ENCODE measurements at regions not wholly inside any gene's neighbourhood (a gene's known extent, or its start where the extent isn't known, plus 50 kb on each side); places are given as distances from the start of the nearest gene placed in this dataset.
"Not testable (repeated sequence)": the region's sequence is repeated elsewhere in the genome, so short reads cannot be mapped to it uniquely, and the experiment has no call there.

DNA sequence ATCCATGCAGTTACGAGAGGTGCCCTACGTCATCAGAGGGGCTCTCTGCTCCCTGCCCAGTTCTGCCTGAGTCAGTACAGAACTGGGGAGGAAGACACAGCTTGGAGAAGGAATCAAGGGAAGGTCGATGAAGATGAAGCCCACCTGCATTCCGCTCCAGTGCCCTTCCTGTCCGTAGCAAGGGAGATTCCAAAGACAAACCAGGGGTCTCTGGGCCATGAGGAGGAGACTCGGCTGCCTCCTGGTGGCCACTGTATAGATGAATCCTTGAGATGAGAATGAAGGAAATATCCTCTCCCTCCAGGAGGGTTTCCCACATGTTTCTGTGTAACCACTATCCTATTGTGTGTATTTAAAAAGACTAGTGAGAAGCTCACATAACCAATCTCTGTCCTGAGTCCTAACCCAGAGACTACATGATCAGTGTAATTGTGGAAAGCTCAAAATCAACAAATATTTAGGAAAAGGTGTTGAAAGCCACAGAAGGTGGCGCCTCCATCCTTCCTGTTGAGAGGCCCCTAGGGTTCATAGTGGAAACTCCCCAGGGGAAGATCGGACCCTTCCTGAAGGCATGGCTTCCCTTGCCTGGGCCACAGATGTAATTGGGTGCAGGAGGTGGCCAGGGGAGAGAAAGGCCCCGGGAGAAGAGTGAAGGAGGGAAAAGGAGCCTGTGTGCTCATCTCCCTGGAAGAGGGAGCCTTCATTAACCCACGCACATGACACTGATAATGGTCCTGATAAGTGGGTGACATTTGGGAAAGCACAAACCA, 67.0 kb upstream of the LYZL2 start:
- H3K4me3 Mint-ChIP-seq, result peak overlapping the region; percentile 19
- intact Hi-C loops (cut with micrococcal nuclease); H3K9me3 Mint-ChIP-seq; DNase-seq; H3K27me3 Mint-ChIP-seq; H3K36me3 Mint-ChIP-seq (ENCODE audit: low read depth): not testable (repeated sequence)
- H3K4me1 Mint-ChIP-seq, result peaks cover 60% of the 10 kb centered on the region
- H3K27ac Mint-ChIP-seq, result peak overlapping the region; percentile 91

DNA sequence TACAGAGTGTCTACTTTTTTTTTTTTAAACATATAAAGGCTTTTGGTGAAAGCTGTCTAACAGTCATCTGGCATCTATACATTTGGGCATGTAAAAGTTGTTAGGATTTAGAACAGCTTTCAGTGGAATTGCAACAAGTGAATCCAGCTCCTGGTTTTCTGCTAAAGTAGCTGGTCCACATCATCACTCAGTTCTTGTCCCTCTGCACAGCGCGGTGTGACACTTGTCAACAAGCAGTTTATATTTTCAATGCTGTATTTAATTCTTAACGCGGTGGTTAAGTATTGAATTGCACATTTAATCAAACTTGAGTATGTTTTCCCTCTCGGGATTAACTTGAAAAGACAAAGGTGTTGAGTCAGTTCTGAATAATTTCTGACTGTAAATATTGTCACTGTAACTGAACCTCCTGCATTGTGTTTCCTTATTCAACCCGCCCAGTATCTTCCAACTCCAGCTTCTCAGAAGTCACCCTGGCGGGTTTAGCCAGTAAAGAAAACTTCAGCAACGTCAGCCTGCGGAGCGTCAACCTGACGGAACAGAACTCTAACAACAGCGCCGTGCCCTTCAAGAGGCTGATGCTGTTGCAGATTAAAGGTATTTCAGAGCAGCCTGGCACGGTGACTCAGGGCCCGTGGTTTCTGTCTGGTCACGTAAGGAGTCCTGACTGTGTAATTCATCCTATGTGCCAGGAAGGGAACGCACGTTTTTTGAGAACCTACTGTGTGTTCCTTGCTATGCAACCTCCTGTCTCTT, 66.1 kb upstream of the LYZL2 start:
- H3K27me3 Mint-ChIP-seq; H3K36me3 Mint-ChIP-seq (ENCODE audit: low read depth); H3K9me3 Mint-ChIP-seq: not testable (repeated sequence)
- intact Hi-C loops (cut with micrococcal nuclease), result loop anchor here (1.0 kb wide), 1 partner anchor 8 kb away; no protein-coding TSS in a partner anchor
- peak overlapping the region; percentile 75 for H3K4me3 Mint-ChIP-seq
- peaks cover 56% of the 10 kb centered on the region for H3K4me1 Mint-ChIP-seq
- DNase-seq, result peak; percentile 89
- H3K27ac Mint-ChIP-seq, result peak overlapping the region; percentile 91

DNA sequence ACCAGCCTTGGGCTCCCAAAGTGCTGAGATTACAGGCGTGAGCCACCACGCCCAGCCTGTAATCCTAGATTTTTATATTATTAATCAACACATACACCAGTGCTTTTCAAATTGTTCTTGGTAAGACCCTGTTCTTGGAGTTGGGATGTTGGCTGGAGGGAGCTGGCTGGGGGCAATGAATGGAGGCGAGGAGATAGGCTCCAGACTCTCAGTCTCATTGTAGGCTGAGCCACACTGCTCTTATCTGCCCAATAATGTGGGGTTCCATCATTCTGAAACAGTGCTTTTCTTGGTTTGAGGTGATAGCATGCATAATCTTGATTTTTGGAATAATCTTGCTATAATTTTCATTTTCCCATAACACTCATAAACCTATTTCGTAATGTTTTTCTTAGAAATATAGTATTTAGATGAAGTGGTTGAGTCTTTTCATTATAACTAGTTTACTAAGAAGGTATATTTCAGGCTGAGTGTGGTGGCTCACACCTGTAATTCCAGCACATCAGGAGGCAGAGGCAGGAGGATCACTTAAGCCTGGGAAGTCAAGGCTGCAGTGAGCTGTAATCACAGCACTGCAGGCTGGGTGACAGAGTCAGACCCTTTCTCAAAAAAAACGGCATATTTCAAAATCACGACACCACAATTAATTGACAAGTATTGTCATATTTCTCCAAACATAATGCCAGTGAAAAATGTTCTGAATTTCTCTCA, 65.1 kb upstream of the LYZL2 start:
- Mint-ChIP-seq H3K4me1 (peaks cover 49% of the 10 kb centered on the region), H3K36me3 (ENCODE audit: low read depth) (peaks cover 7% of the 10 kb centered on the region), H3K4me3 (peak overlapping the region; percentile 44), H3K27me3 (no peaks in the 10 kb centered on the region), H3K9me3 (no peaks in the 10 kb centered on the region), H3K27ac (peak overlapping the region; percentile 73)
- DNase-seq, result no peak
- intact Hi-C loops (cut with micrococcal nuclease), result loop anchor here (1.0 kb wide), 1 partner anchor 7 kb away; no protein-coding TSS in a partner anchor

DNA sequence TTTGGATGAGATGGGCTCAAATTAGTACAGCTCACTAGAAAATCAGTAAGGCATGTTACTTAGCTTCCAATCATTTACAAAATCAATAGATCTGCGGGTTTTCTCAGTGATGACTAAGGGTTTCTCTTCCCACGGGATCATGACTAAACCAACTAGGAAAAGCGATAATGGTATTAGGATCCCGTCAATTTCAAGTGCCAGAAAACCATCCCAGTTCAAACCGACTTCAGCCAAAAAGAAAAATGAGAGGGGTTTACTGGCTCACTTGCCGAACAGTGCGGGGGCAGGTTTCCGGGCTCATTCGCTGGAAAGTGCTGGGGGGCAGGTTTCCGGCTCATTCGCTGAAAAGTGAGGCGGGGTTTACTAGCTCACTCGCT, 62.1 kb upstream of the LYZL2 start:
- Mint-ChIP-seq H3K9me3 (no peaks in the 10 kb centered on the region), H3K36me3 (ENCODE audit: low read depth) (peaks cover 6% of the 10 kb centered on the region), H3K4me1 (peaks cover 42% of the 10 kb centered on the region), H3K4me3 (no peak overlapping the region), H3K27me3 (no peaks in the 10 kb centered on the region), H3K27ac (no peak overlapping the region)
- DNase-seq, result no peak
- intact Hi-C loops (cut with micrococcal nuclease), result no loop called here

DNA sequence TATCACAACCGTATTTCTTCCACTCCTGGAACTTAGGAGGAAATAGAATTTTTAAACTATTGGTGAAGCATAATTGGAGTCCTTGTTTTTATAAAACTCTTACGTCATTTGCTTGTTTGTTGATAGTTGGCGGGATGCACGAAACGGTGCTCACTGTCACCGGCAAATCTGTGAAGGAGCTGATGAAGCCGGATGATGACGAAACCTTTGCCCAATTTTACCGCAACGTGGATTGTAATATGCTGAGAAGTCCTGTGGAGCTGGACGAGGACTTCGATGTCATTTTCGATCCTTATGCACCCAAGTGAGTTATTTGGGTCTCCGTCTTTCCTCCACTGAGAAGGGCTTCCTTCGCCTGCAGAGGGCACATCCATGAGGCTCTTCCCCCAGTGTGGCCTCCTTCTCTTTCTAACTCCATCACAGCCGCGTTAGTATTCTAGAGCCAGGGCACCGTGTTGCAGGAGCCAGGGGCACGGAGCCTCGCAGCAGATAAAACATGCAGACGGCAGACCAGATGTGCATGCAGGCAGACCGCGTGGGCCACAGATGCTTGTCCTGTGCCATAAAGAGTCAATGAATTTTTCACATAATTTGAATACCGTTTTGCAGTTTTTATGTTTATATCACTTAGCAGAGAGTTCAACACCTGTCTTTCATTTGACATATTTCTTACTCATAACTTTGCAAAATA, 61.5 kb upstream of the LYZL2 start:
- H3K36me3 Mint-ChIP-seq (ENCODE audit: low read depth); DNase-seq; intact Hi-C loops (cut with micrococcal nuclease); H3K4me3 Mint-ChIP-seq; H3K9me3 Mint-ChIP-seq; H3K27ac Mint-ChIP-seq; H3K27me3 Mint-ChIP-seq: not testable (repeated sequence)
- H3K4me1 Mint-ChIP-seq, result peaks cover 42% of the 10 kb centered on the region

DNA sequence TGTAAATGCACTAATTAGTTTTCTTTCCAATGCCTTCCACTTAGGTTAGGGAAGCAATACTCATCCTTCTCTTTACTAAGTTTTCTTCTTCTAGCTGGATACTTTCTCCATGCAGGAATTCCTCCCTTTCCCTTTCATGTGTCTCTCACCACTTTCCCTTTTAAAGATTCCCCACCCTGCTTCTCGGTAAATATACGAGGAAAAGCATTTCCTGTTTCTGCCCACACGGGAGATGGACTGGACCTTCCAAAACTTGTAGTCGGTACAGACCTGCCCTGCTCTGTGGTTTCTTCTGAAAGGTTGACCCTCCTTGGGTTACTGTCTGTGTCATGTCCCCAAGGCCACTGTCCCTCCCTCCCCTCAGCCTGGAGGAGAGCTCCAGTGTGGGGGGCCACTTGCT, 58.9 kb upstream of the LYZL2 start:
- DNase-seq, result no peak
- no peaks in the 10 kb centered on the region for H3K9me3 Mint-ChIP-seq
- H3K4me3 Mint-ChIP-seq, result no peak overlapping the region
- peak overlapping the region; percentile 79 for H3K27ac Mint-ChIP-seq
- peaks cover 3% of the 10 kb centered on the region for H3K27me3 Mint-ChIP-seq
- H3K4me1 Mint-ChIP-seq, result peaks cover 46% of the 10 kb centered on the region
- H3K36me3 Mint-ChIP-seq (ENCODE audit: low read depth), result no peaks in the 10 kb centered on the region
- intact Hi-C loops (cut with micrococcal nuclease), result loop anchor here (10.0 kb wide), 1 partner anchor 446 kb away; no protein-coding TSS in a partner anchor

DNA sequence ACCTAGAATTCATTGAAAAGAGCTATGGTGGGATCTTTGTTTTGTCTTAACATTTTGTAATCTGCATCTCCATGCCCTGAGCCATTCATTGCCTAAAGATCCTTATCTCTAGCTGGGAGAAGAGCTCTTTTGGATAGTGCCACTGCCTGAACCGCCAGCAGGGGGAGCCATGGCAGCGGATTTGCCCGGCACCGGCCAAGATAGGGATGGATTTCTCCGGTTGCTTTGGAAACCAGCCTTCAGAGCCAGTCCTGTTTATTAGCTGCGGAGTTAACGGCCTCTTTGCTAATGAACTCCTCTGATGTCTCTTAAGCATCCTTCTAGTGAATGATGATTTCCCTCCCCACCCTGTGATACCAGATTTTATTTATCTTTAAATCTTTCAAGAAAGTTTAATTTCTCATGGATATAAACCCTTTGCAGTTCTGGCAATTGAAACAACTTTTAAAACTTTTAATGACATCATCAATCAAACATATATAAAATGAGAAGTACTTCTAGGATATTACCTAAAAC, 58.2 kb upstream of the LYZL2 start:
- peak overlapping the region; percentile 18 for H3K27ac Mint-ChIP-seq
- H3K9me3 Mint-ChIP-seq, result no peaks in the 10 kb centered on the region
- H3K4me3 Mint-ChIP-seq, result no peak overlapping the region
- H3K27me3 Mint-ChIP-seq, result peaks cover 3% of the 10 kb centered on the region
- H3K4me1 Mint-ChIP-seq, result peaks cover 49% of the 10 kb centered on the region
- intact Hi-C loops (cut with micrococcal nuclease), result loop anchor here (1.0 to 10.0 kb wide), 4 partner anchors 8 to 447 kb away; no protein-coding TSS in a partner anchor
- peak; percentile 94 for DNase-seq
- H3K36me3 Mint-ChIP-seq (ENCODE audit: low read depth), result no peaks in the 10 kb centered on the region

DNA sequence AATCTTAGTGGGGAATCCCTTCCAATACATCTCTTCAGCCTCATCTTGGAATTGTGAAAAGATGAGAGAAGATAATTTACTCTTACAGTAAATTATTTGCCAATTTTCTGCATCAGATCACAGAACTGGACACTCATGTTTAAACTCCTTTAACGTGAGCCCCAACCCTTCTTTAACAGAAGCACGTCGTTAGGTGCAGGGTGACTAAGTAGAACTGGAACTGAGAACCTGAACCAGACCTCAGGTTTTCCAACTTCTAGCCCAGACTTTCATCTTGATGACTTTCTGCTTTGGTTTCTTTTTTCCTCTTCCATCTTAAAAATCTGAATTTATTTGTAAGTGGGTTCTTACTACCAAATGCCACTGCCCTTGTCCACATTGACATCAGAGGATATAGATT, 57.2 kb upstream of the LYZL2 start:
- Mint-ChIP-seq H3K4me1 (peaks cover 52% of the 10 kb centered on the region), H3K27me3 (peaks cover 3% of the 10 kb centered on the region), H3K27ac (peak overlapping the region; percentile 65), H3K4me3 (no peak overlapping the region), H3K9me3 (no peaks in the 10 kb centered on the region), H3K36me3 (ENCODE audit: low read depth) (no peaks in the 10 kb centered on the region)
- DNase-seq, result no peak
- intact Hi-C loops (cut with micrococcal nuclease), result loop anchor here (1.0 to 10.0 kb wide), 4 partner anchors 9 to 448 kb away; no protein-coding TSS in a partner anchor

DNA sequence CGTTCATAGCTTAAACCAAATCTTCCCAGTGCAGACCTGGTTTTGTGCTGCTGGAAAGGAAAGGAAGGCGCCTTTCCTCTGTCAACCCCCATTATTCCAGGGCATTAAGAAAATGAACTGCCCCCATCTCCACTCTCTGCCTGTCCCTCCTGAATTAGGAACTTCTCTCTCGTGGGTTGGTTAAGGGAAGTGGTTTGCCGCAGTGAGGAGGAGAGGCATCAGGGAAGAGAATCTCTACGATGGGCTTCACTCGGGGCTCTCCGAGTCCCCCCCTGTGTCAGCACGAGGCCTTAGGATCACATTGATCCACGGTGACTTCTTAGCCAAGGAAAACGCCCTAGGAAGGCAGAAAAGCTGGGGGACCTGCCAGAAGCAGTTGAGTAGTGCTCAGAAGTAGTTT, 53.9 kb upstream of the LYZL2 start:
- peaks cover 7% of the 10 kb centered on the region for H3K36me3 Mint-ChIP-seq (ENCODE audit: low read depth)
- H3K27ac Mint-ChIP-seq, result peak overlapping the region; percentile 64
- intact Hi-C loops (cut with micrococcal nuclease), result loop anchor here (10.0 kb wide), 1 partner anchor 451 kb away; no protein-coding TSS in a partner anchor
- H3K27me3 Mint-ChIP-seq, result peaks cover 6% of the 10 kb centered on the region
- no peak overlapping the region for H3K4me3 Mint-ChIP-seq
- DNase-seq, result no peak
- peaks cover 14% of the 10 kb centered on the region for H3K9me3 Mint-ChIP-seq
- H3K4me1 Mint-ChIP-seq, result peaks cover 54% of the 10 kb centered on the region

DNA sequence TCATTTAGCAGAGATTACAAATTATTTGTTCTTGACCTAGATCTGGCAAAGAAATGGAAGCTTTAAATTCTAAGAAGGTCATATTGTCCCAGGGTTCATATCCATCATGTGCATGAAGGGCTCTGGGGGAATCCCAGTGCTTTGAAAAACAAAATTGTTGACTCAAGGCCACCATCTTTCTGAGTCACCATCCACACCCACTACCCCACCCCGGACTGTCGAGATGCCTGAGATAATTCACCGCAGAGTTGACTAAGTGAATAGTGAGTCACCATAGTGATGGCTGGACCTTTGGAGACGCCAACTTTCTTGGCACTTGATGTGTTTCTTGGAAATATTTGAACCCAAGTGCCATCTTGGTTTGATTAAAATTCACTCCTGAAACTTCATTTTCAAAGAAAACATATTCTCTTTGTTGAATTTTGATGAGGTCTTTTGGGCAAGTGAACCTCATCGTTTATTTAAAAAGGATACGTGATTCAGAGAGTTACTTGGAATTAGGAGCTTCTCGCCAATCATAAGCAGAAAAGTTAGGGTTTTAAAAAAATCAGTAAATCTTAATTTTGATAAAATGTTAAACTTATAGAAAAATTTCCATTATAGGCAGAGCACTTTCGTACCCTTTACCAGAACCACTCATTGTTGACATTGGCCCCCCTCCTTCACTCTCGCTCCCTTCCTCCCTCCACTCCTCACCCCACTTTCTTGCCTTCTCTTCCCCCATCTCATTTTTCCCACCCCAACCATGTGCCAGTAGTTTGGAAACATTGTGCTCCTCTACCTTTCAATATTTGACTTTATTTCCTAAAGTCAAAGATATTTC, 53.0 kb upstream of the LYZL2 start:
- Mint-ChIP-seq H3K27ac (peak overlapping the region; percentile 75), H3K4me1 (peaks cover 49% of the 10 kb centered on the region), H3K9me3 (peaks cover 15% of the 10 kb centered on the region)
- not testable (repeated sequence) for H3K36me3 Mint-ChIP-seq (ENCODE audit: low read depth); H3K4me3 Mint-ChIP-seq; H3K27me3 Mint-ChIP-seq
- intact Hi-C loops (cut with micrococcal nuclease), result loop anchor here (1.0 to 10.0 kb wide), 4 partner anchors 19 to 452 kb away; no protein-coding TSS in a partner anchor
- peak; percentile 89 for DNase-seq

DNA sequence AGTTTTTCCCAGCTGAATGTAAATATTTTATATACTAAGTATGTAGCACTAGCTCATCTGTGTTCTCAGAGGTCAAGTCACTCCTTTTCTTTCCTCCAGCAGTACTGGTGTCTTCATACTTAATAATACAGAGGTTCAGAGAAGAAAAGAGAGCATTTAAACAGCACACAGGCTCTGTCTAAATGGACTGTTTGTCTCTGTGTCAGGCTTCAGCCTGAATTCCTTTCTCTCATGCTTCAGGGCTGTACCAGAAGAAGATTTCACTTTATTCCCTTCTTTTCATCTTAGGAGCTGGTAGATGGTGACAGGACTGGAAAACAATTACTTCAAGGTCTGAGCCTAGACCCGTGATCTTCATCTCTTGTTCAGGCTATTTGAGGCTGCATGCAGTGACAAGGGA, 51.4 kb upstream of the LYZL2 start:
- no peak overlapping the region for H3K4me3 Mint-ChIP-seq
- intact Hi-C loops (cut with micrococcal nuclease), result loop anchor here (10.0 kb wide), 1 partner anchor 454 kb away; no protein-coding TSS in a partner anchor
- H3K27me3 Mint-ChIP-seq, result peaks cover 6% of the 10 kb centered on the region
- DNase-seq, result no peak
- H3K4me1 Mint-ChIP-seq, result peaks cover 34% of the 10 kb centered on the region
- peaks cover 7% of the 10 kb centered on the region for H3K36me3 Mint-ChIP-seq (ENCODE audit: low read depth)
- peaks cover 15% of the 10 kb centered on the region for H3K9me3 Mint-ChIP-seq
- H3K27ac Mint-ChIP-seq, result peak overlapping the region; percentile 19
